ENCODE measurements at regions not wholly inside any gene's neighbourhood (a gene's known extent, or its start where the extent isn't known, plus 50 kb on each side); places are given as distances from the start of the nearest gene placed in this dataset.

- TF ChIP-seq, protein P1, sequence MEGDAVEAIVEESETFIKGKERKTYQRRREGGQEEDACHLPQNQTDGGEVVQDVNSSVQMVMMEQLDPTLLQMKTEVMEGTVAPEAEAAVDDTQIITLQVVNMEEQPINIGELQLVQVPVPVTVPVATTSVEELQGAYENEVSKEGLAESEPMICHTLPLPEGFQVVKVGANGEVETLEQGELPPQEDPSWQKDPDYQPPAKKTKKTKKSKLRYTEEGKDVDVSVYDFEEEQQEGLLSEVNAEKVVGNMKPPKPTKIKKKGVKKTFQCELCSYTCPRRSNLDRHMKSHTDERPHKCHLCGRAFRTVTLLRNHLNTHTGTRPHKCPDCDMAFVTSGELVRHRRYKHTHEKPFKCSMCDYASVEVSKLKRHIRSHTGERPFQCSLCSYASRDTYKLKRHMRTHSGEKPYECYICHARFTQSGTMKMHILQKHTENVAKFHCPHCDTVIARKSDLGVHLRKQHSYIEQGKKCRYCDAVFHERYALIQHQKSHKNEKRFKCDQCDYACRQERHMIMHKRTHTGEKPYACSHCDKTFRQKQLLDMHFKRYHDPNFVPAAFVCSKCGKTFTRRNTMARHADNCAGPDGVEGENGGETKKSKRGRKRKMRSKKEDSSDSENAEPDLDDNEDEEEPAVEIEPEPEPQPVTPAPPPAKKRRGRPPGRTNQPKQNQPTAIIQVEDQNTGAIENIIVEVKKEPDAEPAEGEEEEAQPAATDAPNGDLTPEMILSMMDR (conservative IDR thresholded peaks at IDR 0.05): no peak
- TF ChIP-seq ZFX (IDR thresholded peaks at IDR 0.05): no peak
Observed at GRCh38 chr16:62201911-62202310, 165.7 kb upstream of the CDH8 start.

Measured in C4-2B (cell line).